SK-N-SH (cell line): ENCODE measurements at regions not wholly inside any gene's neighbourhood (a gene's known extent, or its start where the extent isn't known, plus 50 kb on each side); places are given as distances from the start of the nearest gene placed in this dataset.

Source experiments
- CTCF ChIA-PET: fragments of 300-600, 350-600 bp; formaldehyde crosslinking; extraction: SDS; loops from one replicate; lab custom pipeline; 2021; lab: Yijun Ruan, JAX
- POLR2A ChIA-PET: fragments of 350-600 bp; sonication (Branson Sonifier 250); formaldehyde crosslinking; extraction: SDS; loops from one replicate; lab custom pipeline; 2020; ENCODE audit warnings: antibody characterized with exemption, inconsistent platforms; lab: Yijun Ruan, JAX
- DNase-seq: peaks from one replicate; pipeline ENCODE4 v3.0.0; 2012
- H2AFZ ChIP-seq: fragments of 200-600 bp; sonication (generic); 2 replicates; pipeline ENCODE4 v1.8.1; 2016; ENCODE audit warnings: antibody characterized with exemption, mild to moderate bottlenecking, low read depth
- H3F3A ChIP-seq: fragments of 200-600 bp; sonication (generic); replicated peaks from 2 replicates; pipeline ENCODE3; 2016; ENCODE audit warnings: antibody characterized with exemption, mild to moderate bottlenecking; ENCODE audit not compliant: insufficient read depth
- H3K27ac ChIP-seq, 2 experiments: fragments of 200-500 bp in 1 of 2; fragments of 200-600 bp in 1 of 2; sonication (Bioruptor generic) in 1 of 2; sonication (generic), shearing (Covaris generic) in 1 of 2; 2 replicates each; pipeline versions ENCODE4 v1.5.1 to v1.6.1; 2014 to 2016; ENCODE audit warnings: low read depth in 2 of 2, inconsistent platforms in 1 of 2, low read length in 1 of 2, mild to moderate bottlenecking in 1 of 2, mixed read lengths in 1 of 2
- H3K27me3 ChIP-seq: fragments of 200-600 bp; sonication (generic), shearing (Covaris generic); 2 replicates; pipeline ENCODE4 v1.6.1; 2016; ENCODE audit warnings: mixed run types; ENCODE audit not compliant: insufficient read depth
- H3K36me3 ChIP-seq, 2 experiments: fragments of 200-500 bp in 1 of 2; fragments of 200-600 bp in 1 of 2; sonication (Bioruptor generic) in 1 of 2; sonication (generic) in 1 of 2; replicated peaks in 1 of 2; 2 replicates each; pipeline versions ENCODE3 to v1.5.1; 2014 to 2016; ENCODE audit warnings: low read length in 1 of 2, mild to moderate bottlenecking in 1 of 2; ENCODE audit not compliant: insufficient read depth in 2 of 2, control insufficient read depth in 1 of 2
- H3K4me1 ChIP-seq, 2 experiments: fragments of 200-500 bp in 1 of 2; fragments of 200-600 bp in 1 of 2; sonication (Bioruptor generic) in 1 of 2; sonication (generic), shearing (Covaris generic) in 1 of 2; 2 replicates each; pipeline versions ENCODE4 v1.5.1 to v1.6.1; 2014 to 2016; ENCODE audit warnings: low read depth in 1 of 2, low read length in 1 of 2, mixed run types in 1 of 2; ENCODE audit not compliant: insufficient read depth in 2 of 2, control insufficient read depth in 1 of 2
- H3K4me2 ChIP-seq: fragments of 200-600 bp; sonication (generic), shearing (Covaris generic); 2 replicates; pipeline ENCODE4 v1.6.1; 2017; ENCODE audit warnings: mixed run types
- H3K4me3 ChIP-seq, 2 experiments: fragments of 200-500 bp in 1 of 2; fragments of 200-600 bp in 1 of 2; sonication (Bioruptor generic) in 1 of 2; sonication (generic), shearing (Covaris generic) in 1 of 2; 2 replicates each; pipeline versions ENCODE4 v1.5.1 to v1.8.1; 2014 to 2016; ENCODE audit warnings: low read depth in 2 of 2, inconsistent platforms in 1 of 2, low read length in 1 of 2, mild to moderate bottlenecking in 1 of 2, mixed read lengths in 1 of 2, moderate library complexity in 1 of 2
- H3K79me2 ChIP-seq: fragments of 200-600 bp; sonication (generic); 2 replicates; pipeline ENCODE4 v1.8.1; 2017; ENCODE audit warnings: mild to moderate bottlenecking; ENCODE audit not compliant: insufficient read depth
- H3K9ac ChIP-seq: fragments of 200-600 bp; sonication (generic); 2 replicates; pipeline ENCODE4 v1.6.1; 2017; ENCODE audit warnings: mixed run types
- H3K9me2 ChIP-seq: fragments of 200-600 bp; sonication (generic); 2 replicates; pipeline ENCODE4 v1.6.1; 2017; ENCODE audit warnings: mixed run types
- H3K9me3 ChIP-seq: fragments of 200-600 bp; sonication (generic); 2 replicates; pipeline ENCODE4 v1.6.1; 2017; ENCODE audit warnings: mixed run types, mild to moderate bottlenecking, moderate library complexity
- H4K20me1 ChIP-seq: fragments of 200-600 bp; sonication (generic); 2 replicates; pipeline ENCODE4 v1.6.1; 2017; ENCODE audit warnings: mild to moderate bottlenecking, mixed run types; ENCODE audit not compliant: insufficient read depth
- CHD2 ChIP-seq: fragments of 150-350 bp; IDR thresholded peaks from 2 replicates; pipeline ENCODE4 v1.6.1; 2018; ENCODE audit warnings: low read length; ENCODE audit not compliant: partially characterized antibody
- ELF1 ChIP-seq: IDR thresholded peaks from 2 replicates; pipeline ENCODE4 v1.4.0; 2012
- FOSL2 ChIP-seq: IDR thresholded peaks from 2 replicates; pipeline ENCODE4 v1.4.0; 2012; ENCODE audit warnings: low read depth, mild to moderate bottlenecking, moderate library complexity, borderline replicate concordance
- JUND ChIP-seq: IDR thresholded peaks from 2 replicates; pipeline ENCODE4 v1.4.0; 2012
- MAX ChIP-seq: IDR thresholded peaks from 2 replicates; pipeline ENCODE4 v1.4.0; 2012; ENCODE audit warnings: low read depth
- MXI1 ChIP-seq: IDR thresholded peaks from 2 replicates; pipeline ENCODE4 v1.6.1; 2012; ENCODE audit warnings: mild to moderate bottlenecking, low read depth, low read length, improper control_type of control experiment
- RAD21 ChIP-seq: IDR thresholded peaks from 2 replicates; pipeline ENCODE4 v1.6.1; 2012; ENCODE audit warnings: mild to moderate bottlenecking, low read length
- RXRA ChIP-seq: IDR thresholded peaks from 2 replicates; pipeline ENCODE4 v1.4.0; 2012; ENCODE audit warnings: low read depth, mild to moderate bottlenecking, borderline replicate concordance
- SIN3A ChIP-seq: IDR thresholded peaks from 2 replicates; pipeline ENCODE4 v1.6.1; 2012; ENCODE audit warnings: low read depth, mild to moderate bottlenecking, low read length, moderate library complexity, borderline replicate concordance
- TEAD4 ChIP-seq: IDR thresholded peaks from 2 replicates; pipeline ENCODE4 v1.4.0; 2012; ENCODE audit warnings: mild to moderate bottlenecking, borderline replicate concordance; ENCODE audit not compliant: insufficient read depth
- YY1 ChIP-seq: IDR thresholded peaks from 2 replicates; pipeline ENCODE4 v1.4.0; 2012; ENCODE audit warnings: low read depth, mild to moderate bottlenecking
- WGBS: methylation state at CpG from one replicate; pipeline ENCODE4 v1.1.6; 2017; ENCODE audit warnings: low lambda C conversion rate; 5-methylcytosine and 5-hydroxymethylcytosine counted together
- TF ChIP-seq, protein P1 (sequence below): IDR thresholded peaks from 2 replicates; pipeline ENCODE4 v1.4.0; 2012; ENCODE audit warnings: low read depth, borderline replicate concordance
- TF ChIP-seq, protein P2 (sequence below): fragments of 150-350 bp; IDR thresholded peaks from 2 replicates; pipeline ENCODE4 v1.6.1; 2016; ENCODE audit warnings: mild to moderate bottlenecking, low read depth, low read length
- TF ChIP-seq, protein P3 (sequence below): fragments of 200-600 bp; sonication (generic); IDR thresholded peaks from 2 replicates; pipeline ENCODE4 v1.6.1; 2017; ENCODE audit warnings: antibody characterized with exemption, mild to moderate bottlenecking, moderate library complexity

DNA sequence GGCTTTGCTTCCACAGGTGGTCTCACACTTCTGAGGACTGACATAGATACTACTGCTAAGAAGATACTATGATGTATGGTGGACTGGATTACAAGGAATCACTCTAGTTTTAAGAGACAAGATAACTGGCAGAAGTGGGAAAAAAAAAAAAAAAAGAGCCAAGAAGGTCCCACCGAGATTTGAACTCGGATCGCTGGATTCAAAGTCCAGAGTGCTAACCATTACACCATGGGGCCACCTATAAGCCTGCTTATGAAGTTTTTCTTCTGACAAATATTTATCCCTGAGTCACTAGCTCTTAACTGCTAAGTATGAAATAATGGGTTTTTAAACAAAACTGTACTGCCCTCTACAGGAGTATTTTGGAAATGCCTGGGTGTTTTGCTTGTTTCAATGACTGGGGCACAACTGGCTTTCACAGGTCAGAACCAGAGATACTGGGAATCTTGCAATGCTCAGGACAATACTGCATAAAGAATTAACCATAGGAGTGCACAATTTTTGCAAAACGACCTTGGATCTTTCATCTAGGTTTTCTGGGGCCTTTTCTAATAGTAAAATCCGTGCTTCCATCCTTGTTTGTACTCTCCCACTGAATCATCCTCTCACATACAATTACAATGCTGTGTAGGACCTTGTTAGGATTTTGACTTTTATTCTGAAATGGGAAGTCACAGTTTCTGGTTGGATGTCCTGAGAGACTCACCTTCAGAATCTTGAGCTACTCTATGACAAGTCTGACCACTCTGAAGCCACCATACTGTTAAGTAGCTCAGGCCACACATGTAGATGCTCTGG lies 116.3 kb downstream of the OR2B2 start:
- Histone ChIP-seq H3K4me3 (no peak overlapping the region; a peak in 1 of 4 replicates), H3K36me3 (no peaks in the 10 kb centered on the region), H3K4me2 (no peak overlapping the region; the same call in 1 of the 2 replicates), H3F3A (peaks cover 15% of the 10 kb centered on the region), H3K9ac (no peak overlapping the region)
- CTCF ChIA-PET: interaction anchor here (0.6 to 5.3 kb wide), 30 partner anchors 9 to 1544 kb away, joined by 3 to 53 read pairs (median 5); a partner anchor contains a TSS
- peak; percentile 53 for DNase-seq
- under 1% methylated on average over 5 of the region's 5 CpGs for WGBS
- TF ChIP-seq, protein P1, sequence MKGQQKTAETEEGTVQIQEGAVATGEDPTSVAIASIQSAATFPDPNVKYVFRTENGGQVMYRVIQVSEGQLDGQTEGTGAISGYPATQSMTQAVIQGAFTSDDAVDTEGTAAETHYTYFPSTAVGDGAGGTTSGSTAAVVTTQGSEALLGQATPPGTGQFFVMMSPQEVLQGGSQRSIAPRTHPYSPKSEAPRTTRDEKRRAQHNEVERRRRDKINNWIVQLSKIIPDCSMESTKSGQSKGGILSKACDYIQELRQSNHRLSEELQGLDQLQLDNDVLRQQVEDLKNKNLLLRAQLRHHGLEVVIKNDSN: no peak
- no peak for TF ChIP-seq ELF1
- peak; percentile 81; the same call in 1 of the 2 replicates for TF ChIP-seq TEAD4
- no peak for TF ChIP-seq MXI1
- TF ChIP-seq CHD2: peak; percentile 20
- peak; percentile 68; the same call in 1 of the 2 replicates for TF ChIP-seq FOSL2
- 0 out of 2 replicates have a peak, but pooled peaks have one; percentile 19 for TF ChIP-seq YY1
- TF ChIP-seq RAD21: peak; percentile 68
- no peak for TF ChIP-seq RXRA
- 0 out of 2 replicates have a peak, but pooled peaks have one; percentile 11 for TF ChIP-seq JUND
- TF ChIP-seq, protein P2, sequence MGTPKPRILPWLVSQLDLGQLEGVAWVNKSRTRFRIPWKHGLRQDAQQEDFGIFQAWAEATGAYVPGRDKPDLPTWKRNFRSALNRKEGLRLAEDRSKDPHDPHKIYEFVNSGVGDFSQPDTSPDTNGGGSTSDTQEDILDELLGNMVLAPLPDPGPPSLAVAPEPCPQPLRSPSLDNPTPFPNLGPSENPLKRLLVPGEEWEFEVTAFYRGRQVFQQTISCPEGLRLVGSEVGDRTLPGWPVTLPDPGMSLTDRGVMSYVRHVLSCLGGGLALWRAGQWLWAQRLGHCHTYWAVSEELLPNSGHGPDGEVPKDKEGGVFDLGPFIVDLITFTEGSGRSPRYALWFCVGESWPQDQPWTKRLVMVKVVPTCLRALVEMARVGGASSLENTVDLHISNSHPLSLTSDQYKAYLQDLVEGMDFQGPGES: peak; percentile 7; the same call in 1 of the 2 replicates
- no peak for TF ChIP-seq MAX
- TF ChIP-seq, protein P3, sequence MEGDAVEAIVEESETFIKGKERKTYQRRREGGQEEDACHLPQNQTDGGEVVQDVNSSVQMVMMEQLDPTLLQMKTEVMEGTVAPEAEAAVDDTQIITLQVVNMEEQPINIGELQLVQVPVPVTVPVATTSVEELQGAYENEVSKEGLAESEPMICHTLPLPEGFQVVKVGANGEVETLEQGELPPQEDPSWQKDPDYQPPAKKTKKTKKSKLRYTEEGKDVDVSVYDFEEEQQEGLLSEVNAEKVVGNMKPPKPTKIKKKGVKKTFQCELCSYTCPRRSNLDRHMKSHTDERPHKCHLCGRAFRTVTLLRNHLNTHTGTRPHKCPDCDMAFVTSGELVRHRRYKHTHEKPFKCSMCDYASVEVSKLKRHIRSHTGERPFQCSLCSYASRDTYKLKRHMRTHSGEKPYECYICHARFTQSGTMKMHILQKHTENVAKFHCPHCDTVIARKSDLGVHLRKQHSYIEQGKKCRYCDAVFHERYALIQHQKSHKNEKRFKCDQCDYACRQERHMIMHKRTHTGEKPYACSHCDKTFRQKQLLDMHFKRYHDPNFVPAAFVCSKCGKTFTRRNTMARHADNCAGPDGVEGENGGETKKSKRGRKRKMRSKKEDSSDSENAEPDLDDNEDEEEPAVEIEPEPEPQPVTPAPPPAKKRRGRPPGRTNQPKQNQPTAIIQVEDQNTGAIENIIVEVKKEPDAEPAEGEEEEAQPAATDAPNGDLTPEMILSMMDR: peak; percentile 81
- TF ChIP-seq SIN3A: no peak
- TF ChIP-seq, all 33 proteins: peak for 8
- H3K9me2 ChIP-seq: no peaks in the 10 kb centered on the region
- POLR2A ChIA-PET: interaction anchor here (0.6 to 2.1 kb wide), 2 partner anchors 12 to 15 kb away, joined by 3 to 9 read pairs; a partner anchor contains a TSS
- H4K20me1 ChIP-seq: no peaks in the 10 kb centered on the region
- H3K79me2 ChIP-seq: no peaks in the 10 kb centered on the region
- peak overlapping the region; percentile 50; the same call in 1 of the 2 replicates for H2AFZ ChIP-seq
- H3K9me3 ChIP-seq: no peaks in the 10 kb centered on the region
- peaks cover 0 to 12% of the 10 kb centered on the region in 2 experiments; a peak in 2 of 4 replicates for H3K4me1 ChIP-seq
- H3K27ac ChIP-seq: peak overlapping the region in 1 of 2 experiments; percentile 28; a peak in 1 of 4 replicates
- no peaks in the 10 kb centered on the region for H3K27me3 ChIP-seq
